D721Med (cell line): ENCODE measurements at regions not wholly inside any gene's neighbourhood (a gene's known extent, or its start where the extent isn't known, plus 50 kb on each side); places are given as distances from the start of the nearest gene placed in this dataset.

Source experiments
- DNase-seq: peaks from one replicate; pipeline ENCODE4 v3.0.0; 2011; ENCODE audit warnings: low spot score; ENCODE audit not compliant: insufficient read length
- FAIRE-seq: peaks from 2 replicates; lab custom pipeline; 2011; peaks lifted over from hg19 to GRCh38; lab: Jason Lieb, UNC
- TF ChIP-seq, protein P1 (sequence below): IDR thresholded peaks from 2 replicates; pipeline ENCODE4 v1.5.1; 2012; ENCODE audit warnings: mild to moderate bottlenecking, control low read depth; ENCODE audit not compliant: insufficient read depth; ENCODE audit errors: missing control alignments

DNA sequence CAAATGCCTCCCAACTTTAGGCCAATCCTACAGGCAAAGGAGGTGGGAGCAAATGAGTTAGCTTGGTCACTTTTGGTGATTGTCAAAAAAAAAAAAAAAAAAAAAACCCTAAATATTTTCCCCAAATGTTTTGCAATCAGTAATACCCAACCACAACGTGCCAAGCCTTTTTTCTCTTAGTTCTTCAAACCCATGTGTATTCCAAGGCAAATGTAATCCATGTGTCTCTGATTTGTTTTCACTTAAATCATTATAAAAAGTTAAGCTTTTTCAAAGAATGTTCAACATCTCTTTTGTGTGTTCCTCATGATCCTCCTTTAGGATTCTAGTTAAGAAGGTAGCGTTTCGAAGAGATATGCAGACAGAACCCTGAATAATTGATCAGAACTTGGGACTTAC, 328.4 kb downstream of the PAPSS1 start:
- FAIRE-seq, result no peak
- no peak for DNase-seq
- TF ChIP-seq, protein P1, sequence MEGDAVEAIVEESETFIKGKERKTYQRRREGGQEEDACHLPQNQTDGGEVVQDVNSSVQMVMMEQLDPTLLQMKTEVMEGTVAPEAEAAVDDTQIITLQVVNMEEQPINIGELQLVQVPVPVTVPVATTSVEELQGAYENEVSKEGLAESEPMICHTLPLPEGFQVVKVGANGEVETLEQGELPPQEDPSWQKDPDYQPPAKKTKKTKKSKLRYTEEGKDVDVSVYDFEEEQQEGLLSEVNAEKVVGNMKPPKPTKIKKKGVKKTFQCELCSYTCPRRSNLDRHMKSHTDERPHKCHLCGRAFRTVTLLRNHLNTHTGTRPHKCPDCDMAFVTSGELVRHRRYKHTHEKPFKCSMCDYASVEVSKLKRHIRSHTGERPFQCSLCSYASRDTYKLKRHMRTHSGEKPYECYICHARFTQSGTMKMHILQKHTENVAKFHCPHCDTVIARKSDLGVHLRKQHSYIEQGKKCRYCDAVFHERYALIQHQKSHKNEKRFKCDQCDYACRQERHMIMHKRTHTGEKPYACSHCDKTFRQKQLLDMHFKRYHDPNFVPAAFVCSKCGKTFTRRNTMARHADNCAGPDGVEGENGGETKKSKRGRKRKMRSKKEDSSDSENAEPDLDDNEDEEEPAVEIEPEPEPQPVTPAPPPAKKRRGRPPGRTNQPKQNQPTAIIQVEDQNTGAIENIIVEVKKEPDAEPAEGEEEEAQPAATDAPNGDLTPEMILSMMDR, result no peak

- FAIRE-seq, result no peak
- no peak for DNase-seq
- TF ChIP-seq, protein P1, result no peak
These were observed 328.9 kb downstream of the PAPSS1 start for GRCh38 chr4:107391009-107391629.

DNA sequence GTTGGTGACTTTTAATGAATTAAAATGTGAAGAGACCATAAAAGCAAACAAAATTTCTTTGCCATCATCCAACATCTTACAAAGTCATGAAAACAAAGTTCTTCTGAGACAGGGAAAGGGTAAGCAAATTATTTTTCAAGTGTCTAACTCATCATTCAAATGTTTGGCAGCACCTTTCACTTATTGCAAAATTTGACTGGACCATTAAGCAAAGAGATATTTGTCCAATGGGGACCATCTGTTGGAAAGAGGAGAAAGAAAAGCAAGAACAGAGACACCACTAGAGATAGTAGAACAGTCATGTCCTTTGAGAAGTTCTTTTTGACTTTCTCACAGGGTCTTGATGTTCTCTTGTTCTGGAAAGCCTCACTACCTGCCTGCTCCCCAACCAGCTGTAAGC, 330.1 kb downstream of the PAPSS1 start:
- TF ChIP-seq, protein P1, result no peak
- FAIRE-seq (no peak), DNase-seq (no peak)

DNA sequence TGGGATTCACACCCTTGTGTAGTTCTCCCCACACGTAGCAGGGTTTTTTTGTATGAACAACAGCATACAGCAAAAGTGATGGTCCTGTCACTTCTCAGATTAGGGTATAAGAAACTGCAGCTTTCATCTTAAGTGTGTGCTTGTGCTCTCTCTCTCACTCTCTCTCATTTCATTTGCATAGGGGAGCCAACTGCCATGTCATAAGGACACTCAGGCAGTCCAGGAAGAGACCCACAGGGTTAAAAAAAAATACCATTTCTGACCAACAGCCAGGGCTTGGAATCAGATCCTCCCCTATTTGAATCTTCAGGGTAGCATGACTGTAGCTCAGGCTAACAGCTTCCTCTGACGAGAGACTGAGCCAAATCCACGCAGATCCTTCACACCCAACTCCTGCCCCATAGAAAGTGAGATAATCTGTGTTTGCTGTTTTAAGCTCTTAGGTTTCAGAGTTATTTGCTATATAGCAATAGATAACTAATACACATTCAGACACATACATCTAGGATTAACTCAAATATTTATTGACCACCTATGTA, 331.2 kb downstream of the PAPSS1 start:
- FAIRE-seq (no peak), DNase-seq (no peak)
- TF ChIP-seq, protein P1, result no peak

GRCh38 chr4:107380836-107381438, 339.1 kb downstream of the PAPSS1 start:
- DNase-seq, result no peak
- no peak for FAIRE-seq
- TF ChIP-seq, protein P1, result no peak

- no peak for DNase-seq
- FAIRE-seq, result no peak
- TF ChIP-seq, protein P1, result no peak
These were observed 339.8 kb downstream of the PAPSS1 start for GRCh38 chr4:107380190-107380589.
